H54 (cell line): ENCODE measurements at regions not wholly inside any gene's neighbourhood (a gene's known extent, or its start where the extent isn't known, plus 50 kb on each side); places are given as distances from the start of the nearest gene placed in this dataset.
A peak's percentile ranks its signal among the peaks of the same experiment; 100 is the strongest.

Experiments used
- DNase-seq: peaks from one replicate; pipeline ENCODE4 v3.0.0; 2011; ENCODE audit warnings: low spot score, mixed read lengths; ENCODE audit not compliant: insufficient read length
- FAIRE-seq: peaks from 3 replicates; lab custom pipeline; 2011; peaks lifted over from hg19 to GRCh38; lab: Jason Lieb, UNC
- POLR2A ChIP-seq: IDR thresholded peaks from 2 replicates; pipeline ENCODE4 v1.6.1; 2011; ENCODE audit warnings: low read depth, mild to moderate bottlenecking, low read length

GRCh38 chr17:79521225-79521624 lies 89.6 kb downstream of the RBFOX3 start:
- no peak for TF ChIP-seq POLR2A
- FAIRE-seq (no peak), DNase-seq (no peak)

GRCh38 chr17:79520167-79521165 lies 90.4 kb downstream of the RBFOX3 start:
- no peak for TF ChIP-seq POLR2A
- no peak for DNase-seq
- no peak for FAIRE-seq

GRCh38 chr17:79519601-79520000 lies 91.2 kb downstream of the RBFOX3 start:
- no peak for FAIRE-seq
- TF ChIP-seq POLR2A: no peak

GRCh38 chr17:79518585-79519523 lies 92.0 kb downstream of the RBFOX3 start:
- FAIRE-seq: no peak
- no peak for TF ChIP-seq POLR2A
- DNase-seq: no peak

More at GRCh38 chr17:79519601-79520000, 91.2 kb downstream of the RBFOX3 start:
- DNase-seq: no peak

GRCh38 chr17:79517827-79518584 lies 92.8 kb downstream of the RBFOX3 start:
- DNase-seq: no peak
- TF ChIP-seq POLR2A: no peak
- FAIRE-seq: no peak

GRCh38 chr17:79515646-79516571 lies 94.9 kb downstream of the RBFOX3 start:
- no peak for DNase-seq
- FAIRE-seq: no peak
- no peak for TF ChIP-seq POLR2A

- no peak for DNase-seq
- no peak for FAIRE-seq
- no peak for TF ChIP-seq POLR2A
These were observed 95.7 kb downstream of the RBFOX3 start for GRCh38 chr17:79515110-79515509.

GRCh38 chr17:79513820-79514535 lies 96.9 kb downstream of the RBFOX3 start:
- FAIRE-seq: no peak
- no peak for TF ChIP-seq POLR2A

GRCh38 chr17:79513206-79513605 lies 97.6 kb downstream of the RBFOX3 start:
- DNase-seq (no peak), FAIRE-seq (no peak)
- TF ChIP-seq POLR2A: no peak

More at GRCh38 chr17:79513820-79514535, 96.9 kb downstream of the RBFOX3 start:
- peak; percentile 26 for DNase-seq

GRCh38 chr17:79511471-79511870 lies 99.4 kb downstream of the RBFOX3 start:
- no peak for TF ChIP-seq POLR2A
- DNase-seq: no peak
- no peak for FAIRE-seq

GRCh38 chr17:79510071-79510470 lies 100.8 kb downstream of the RBFOX3 start:
- FAIRE-seq: no peak
- TF ChIP-seq POLR2A: no peak

More at GRCh38 chr17:79510071-79510470, 100.8 kb downstream of the RBFOX3 start:
- DNase-seq: no peak
